LoVo (cell line): ENCODE measurements at regions not wholly inside any gene's neighbourhood (a gene's known extent, or its start where the extent isn't known, plus 50 kb on each side); places are given as distances from the start of the nearest gene placed in this dataset.

ENCODE experiments used
- DNase-seq: peaks from one replicate; pipeline ENCODE4 v3.0.0-alpha.2; 2016; ENCODE audit warnings: low spot score

DNA sequence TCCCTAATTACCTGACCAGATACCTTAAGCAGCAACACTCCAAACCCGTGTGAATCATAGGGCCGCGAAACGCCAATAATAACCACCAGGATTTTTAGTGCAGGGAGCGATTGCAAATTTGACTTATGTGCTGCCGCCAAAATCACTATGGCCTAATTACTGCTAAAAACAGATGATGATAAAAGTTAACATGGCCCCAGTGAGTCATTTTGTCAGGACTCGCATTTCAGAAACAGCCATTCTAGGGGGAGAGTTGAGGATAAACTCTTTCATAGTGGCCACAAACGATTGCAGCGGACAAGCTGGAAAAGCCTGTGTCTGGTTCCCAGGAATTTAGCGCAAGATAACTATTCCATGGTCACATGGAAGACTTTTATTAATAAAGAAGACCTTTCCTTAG lies 103.4 kb downstream of the HLX start:
- no peak for DNase-seq

DNA sequence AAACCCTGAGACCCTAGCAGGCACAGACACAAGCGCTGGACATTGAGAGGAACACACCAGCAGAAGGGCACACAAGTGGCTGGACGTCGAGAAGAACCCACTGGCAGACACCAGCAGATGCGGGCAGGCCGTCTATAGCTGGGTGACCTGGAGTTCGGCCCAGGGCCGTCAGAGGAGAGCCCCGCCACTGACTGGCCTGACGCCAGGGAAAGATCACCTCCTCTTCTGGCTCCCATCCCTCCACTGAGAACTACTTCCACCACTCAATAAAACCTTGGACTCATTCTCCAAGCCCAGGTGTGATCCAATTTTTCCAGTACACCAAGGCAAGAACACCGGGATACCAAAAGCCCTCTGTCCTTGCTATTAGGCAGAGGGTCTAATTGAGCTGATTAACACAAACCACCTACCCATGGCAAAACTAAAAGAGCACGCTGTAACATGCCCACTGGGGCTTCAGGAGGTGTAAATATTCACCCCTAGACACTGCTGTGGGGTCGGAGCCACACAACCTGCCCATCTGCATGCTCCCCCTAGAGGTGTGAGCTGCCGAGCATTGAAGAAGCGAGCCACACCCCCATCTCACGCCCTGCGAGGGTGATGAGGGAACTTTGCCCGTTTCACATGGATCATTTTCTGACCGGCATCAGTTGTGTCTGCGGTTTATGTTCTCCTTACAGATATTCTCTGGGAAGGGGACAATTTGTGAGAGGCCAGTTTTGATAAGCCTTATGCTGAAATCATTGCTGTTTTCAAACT lies 104.8 kb downstream of the HLX start:
- no peak for DNase-seq

DNA sequence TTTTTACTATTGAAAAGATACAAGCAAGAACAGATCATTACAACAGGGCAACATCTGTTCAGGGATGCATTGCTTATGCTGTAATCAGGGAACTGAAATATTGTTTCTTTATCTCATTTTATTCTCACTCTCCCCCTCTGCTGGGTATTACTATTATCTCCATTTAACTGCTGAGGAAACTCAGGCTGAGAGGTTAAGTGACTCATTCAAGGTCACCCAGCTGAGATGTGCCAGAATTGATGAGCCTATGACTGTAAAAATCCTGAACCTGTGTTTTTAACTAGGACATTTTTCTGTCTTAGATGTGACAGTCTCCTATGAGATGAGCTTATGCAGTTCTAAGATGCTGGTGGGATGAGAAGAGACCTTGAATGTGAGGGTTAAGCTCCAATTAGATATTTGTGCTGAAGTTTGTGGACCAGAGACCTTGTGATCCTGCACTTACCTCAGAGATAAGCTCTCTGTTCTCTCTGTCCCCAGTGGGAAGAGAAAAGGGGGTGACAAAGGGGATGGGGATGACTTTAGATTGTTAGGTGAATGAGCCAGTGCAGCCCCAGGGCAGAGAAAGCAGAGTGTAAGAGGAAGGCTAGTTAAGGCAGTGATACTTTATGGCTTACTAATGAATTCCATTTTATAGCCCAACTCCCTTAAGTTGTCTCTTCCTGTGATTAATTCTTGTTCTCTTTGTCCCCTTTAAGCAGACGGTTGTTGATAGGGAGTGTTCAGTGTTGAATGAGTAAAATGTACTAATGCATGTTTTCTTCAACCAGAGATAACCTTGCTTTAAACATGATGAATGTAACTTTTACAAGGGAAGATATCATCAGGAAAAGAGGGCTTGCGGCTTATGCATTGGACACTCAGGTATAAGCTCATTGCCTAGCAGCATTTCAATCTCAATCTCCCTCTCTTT lies 111.4 kb downstream of the HLX start:
- DNase-seq: no peak

DNA sequence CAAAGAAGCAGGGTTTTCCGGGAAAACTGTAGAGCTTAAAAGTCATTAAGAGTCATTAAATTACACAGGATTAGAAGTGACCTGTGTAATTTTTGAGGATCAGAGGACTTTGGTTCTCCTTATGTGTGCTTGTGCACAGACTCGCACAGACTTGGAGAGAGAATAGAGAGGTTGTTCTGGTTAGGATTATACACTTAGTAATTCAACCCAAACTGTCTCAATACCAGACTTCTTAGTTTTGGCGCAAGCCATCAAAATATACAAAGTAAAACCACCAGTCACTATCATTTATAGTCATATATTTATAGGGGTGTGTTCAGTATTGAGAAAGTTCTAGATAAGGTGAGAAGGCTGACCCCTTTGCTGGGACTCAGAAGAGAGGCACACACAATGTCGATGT lies 112.3 kb downstream of the HLX start:
- DNase-seq: no peak

DNA sequence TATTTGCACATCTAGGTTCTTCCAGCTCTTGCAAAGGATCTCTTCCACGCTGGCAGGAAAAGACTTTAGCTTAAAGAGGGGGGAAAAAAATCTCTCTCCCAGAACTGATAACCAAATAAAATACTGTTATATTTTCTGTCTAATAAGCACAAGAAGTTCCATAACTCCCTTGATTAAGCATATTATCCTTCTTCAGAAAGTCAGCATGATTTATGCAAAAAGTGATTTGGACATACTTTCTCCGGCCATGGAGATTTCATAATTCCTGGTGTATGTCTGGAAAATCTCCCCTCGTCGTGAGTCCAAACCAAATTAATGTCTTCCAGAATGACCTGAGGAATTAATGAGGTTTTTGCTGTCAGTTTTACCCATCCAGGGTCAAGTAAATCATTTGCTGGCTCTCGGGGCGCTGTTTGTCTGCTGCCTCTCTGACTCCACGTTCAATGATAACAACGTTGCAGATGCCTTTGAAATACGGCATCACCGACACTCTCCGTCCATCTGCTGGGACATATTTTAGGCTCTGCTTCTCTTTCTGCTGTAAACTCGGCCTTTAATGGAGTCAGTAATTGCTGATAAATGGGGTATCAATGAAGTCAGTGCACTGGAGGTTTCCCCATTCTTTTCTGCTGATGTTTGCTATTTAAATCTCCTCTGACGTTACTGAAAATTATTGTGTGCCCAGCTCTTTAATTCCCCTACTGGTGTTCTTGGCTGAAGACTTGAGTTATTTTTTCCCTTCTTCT lies 112.9 kb downstream of the HLX start:
- no peak for DNase-seq

DNA sequence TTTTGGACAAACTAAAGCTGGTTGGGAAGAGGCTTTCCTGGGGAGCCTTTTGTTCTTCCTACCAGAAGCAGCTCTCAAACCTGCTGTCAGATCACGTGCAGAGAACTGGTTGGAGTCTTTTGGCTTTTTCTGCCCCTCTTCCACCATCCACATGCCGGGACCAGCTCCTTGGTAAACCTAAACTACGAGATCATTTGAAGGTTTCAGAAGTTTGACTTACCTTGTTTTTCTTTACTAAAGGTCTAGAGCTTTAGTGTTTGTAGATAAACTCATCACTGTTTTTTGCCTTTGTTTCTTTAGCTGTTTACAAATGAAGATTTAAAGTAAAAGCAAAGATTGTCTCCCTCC lies 113.4 kb downstream of the HLX start:
- no peak for DNase-seq

DNA sequence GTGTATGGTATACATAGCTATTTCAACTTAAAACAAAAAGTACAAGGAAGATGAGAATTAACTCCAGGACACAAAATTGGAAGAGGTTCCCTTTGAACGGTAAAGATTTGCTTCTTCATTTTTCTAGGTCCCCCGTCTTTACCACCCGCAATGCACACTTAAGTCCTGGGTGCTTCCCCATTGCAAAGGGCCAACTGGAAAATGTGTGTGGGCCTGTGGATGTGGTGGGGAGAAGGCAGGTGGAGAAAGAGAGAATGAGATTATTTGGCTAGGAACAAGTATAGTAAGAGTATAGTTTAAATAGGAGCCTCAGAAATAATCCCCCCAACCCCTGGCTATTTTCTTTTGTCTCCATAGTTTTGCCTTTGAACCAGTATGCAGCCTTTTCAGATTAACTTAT lies 115.4 kb downstream of the HLX start:
- DNase-seq: no peak

DNA sequence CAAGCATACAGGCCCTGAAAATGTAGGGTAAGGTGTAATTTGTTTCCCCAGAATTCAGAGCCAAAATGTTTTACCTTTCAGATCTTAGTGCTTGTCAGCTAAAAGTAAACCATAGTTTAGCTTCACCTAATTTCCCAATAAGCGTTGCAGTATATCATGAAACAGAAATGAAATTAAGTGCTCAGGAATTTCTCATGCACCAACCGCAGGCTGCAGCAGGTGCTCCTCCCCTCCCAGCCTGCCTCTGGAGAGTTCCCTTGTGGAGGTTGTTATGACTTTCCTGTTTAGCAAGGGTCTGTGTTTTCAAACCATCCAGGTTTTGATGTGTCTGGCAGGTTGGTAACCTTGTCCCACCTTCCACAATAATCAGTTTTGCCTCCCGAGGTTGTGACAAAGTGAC lies 118.5 kb downstream of the HLX start:
- no peak for DNase-seq

DNA sequence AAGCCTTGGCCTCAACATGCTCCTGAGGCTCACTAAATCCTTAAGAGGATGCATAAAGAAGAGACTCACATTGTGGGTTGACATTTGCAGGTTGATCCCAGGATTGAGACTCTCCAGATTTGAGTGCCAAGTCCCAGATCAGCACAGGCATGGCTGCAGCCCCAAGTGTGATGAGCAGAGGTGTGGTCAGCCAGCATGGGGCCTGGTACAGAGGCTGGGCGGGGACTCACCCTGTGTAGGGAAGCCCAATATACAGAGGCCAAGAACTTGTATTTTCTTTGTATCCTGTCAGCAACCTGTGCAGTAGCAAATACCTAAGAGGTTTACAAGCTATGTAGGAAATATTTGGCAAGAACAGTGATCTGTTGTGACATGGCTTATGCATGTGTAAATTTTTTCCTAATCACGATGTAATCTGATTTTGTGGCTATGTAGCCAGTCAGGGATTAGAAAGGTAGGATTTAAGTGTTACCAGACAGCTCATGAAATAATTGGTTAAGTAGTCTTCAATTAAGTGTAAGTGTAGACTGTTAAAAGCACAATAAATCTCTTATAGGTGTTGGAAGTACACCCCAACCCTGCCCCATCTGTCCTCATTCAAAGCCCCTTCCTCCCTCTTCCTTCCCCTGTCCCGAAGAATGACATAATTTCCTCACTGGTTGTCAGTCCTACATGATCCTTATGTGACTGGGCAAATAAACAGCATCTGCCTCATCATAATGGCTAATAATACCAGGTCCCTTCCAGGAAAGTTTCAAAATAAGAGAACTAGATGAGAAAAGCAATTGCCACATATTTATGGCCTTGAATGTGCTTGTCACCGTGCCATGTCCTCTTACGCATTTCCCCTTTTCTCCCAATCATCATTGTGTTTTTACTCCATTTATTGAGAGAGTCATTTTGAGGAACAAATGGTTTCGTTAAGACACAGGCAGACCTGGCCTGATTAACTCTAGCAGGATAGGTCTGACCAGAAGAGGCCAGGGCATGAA lies 120.9 kb downstream of the HLX start:
- DNase-seq: no peak

DNA sequence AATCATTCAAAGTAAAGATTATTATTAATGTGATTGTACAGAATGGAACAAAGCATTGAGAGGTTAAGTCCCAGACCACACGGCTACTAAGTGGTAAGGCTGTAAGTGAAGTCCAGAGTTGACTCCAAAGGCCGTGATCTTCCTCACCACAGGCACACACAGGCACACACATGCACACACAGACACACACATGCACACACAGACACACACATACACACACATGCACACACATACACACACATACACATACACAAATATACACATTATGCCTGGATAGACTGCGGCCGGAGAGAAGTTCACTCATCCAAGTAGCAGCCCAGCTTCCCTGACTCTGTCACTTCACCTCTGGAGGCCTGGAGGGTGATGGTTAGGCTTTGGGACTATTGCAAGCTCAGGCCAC lies 121.9 kb downstream of the HLX start:
- DNase-seq: no peak

DNA sequence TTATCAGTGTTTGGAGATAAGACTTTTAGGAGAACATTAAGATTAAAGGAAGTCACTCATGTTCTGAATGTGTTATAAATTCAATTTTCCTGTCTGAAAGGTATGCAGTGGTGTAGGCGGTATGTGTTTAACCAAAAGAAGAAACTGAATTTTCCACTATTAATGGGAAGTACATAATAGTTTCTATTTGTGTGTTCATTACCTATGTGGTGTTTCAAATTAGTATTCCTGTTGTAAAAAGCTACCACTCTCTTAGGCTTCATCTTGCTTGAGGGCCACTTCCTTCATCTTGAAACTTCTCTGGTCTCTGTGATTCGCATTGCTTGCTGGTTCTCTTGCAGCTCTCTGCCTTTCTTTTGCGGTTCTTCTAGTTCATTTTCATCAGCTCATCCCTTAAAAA lies 123.4 kb downstream of the HLX start:
- no peak for DNase-seq

DNA sequence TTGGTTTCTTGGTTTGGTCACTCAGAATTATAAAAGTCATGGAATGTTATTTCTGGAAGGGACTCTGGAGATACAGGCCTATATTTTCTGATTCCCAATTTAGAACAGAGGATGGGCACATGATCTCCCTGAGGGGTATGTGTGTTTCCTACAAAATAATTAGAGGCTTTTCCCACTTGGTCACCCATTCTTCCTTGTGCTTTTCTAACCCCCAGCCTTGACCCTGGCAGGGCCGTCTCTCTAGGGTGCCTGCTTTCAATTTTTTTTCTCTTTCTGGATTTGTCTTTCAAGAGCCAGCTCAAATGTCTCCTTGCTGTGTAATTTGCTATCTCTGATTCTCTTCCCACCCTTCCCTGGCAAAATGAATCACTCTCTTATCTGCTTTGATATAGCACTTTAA lies 131.9 kb downstream of the HLX start:
- DNase-seq: no peak

DNA sequence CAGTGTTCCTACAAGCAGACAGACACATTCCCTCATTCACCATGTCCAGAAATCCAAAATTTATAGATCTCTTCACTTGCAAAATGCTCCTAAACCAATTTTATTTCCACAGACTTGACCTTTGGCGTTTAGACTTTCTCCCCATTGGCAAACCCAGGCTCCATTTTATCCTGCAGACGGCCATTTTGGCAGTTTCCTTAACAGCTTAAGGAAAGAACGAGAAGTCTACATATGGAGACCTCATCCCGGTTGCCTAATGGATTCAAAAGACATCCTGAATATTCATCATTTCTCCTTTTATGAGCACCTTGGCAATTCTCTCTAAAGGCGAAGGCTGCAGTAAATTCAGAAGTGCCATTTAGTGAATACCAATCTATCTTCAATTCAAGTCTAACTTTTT lies 132.9 kb downstream of the HLX start:
- DNase-seq: no peak

DNA sequence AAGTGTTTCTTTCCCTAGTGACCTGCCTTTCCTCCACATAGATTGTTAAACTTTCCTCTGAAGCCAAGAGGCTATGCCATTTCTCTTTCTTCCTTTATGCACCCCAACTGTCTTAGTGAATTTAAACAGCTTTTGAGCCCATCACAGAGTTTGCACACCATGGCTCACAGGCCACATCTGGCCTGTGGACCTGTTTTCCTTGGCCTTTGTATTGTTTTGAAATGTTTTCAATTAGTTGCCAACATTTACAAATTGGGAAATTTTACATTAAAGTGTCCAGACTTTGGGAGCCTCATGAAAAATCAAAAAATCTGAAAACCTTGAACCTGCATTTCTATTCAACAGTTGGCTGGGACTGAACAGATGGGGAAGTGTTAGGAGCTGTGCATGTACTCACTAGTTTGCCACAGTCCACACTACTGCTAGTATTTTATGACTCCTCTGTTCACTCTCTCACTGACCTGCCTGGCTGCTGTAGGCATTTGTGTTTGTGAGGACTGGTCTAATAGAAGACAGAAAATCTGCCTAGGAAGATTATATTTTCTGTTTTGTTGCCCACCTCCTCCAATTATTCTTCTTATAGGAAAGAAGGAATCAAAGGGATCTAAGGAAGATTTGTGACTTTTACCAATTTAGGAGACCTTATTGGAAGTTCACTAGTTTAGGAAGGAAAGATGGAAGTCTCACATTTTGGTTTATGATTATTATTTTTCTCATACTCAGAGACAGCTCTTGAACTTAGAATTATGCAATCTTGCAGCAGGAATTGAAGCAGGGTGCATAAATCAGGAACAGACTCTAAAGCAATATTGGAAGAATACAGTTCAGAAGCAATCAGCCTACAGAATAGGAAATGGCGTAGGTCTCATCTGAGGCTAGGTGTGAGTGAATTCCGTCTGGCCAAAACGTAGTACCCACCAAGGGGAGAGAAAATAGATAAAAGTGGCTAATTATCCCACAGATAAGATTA lies 134.7 kb downstream of the HLX start:
- DNase-seq: no peak

DNA sequence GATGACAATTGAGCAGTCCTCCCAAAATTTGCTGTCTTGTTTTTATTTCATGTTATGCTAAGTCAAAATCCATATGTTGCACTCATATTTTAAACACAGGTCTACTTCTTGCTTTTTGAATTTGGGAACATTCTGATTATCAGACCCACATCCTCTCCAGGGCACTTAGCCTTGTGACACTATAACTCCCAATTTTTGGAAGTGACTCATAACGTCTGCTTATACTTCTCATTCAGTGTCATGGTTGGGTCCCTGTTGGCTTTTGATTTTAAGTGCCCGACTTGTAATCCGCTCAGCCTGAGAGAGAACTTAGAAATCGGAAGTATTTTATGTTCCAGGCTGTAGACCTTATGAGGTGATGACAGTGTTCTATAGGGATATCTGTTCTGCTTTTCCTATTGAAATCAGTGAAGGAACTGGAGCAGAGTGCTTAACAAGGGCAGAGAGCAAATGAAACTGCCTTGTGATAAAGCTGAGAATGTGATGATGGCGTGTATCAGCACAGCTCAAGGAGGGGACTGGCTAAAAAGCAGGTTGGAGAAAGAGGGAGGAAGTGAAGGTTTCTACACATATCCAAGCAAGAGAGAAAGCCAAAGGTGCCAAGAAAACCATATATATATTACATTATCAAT lies 136.0 kb downstream of the HLX start:
- DNase-seq: no peak

DNA sequence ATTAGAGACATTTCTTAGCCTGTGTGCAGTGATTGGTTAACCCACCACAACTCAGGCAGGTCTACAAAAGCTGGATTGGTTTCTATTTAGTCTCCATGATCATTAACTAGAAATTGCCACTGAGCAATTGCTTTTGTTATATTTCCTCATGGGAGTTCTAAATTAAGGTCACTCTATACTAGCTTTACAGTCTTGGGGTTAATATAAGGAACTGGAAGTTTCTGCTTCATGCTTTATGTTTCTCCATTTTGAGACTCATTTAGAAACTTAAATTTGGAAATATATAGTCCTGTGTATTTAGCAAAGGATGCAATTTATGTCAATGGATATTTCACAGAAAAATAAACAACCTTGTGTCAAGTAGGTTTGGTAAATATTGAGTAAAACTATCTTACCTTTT lies 137.5 kb downstream of the HLX start:
- no peak for DNase-seq

DNA sequence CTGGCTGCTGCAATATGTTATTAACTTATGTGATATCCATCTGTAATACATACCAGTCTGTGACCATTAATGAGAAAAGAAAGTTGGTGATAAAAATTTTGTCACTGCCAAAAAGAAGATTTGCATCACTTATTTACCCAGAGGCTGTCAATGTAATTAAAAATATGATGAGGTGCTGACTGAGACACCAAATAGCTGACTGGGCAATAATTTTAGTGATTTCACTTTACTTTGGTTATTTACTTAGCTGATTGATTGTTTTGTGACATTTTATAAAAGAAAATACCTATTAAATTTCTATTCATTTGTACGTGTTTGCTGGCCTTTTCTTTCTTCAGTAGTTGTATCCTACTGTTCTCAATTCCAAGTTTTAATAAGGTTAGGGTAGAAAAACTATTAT lies 139.2 kb downstream of the HLX start:
- DNase-seq: no peak

DNA sequence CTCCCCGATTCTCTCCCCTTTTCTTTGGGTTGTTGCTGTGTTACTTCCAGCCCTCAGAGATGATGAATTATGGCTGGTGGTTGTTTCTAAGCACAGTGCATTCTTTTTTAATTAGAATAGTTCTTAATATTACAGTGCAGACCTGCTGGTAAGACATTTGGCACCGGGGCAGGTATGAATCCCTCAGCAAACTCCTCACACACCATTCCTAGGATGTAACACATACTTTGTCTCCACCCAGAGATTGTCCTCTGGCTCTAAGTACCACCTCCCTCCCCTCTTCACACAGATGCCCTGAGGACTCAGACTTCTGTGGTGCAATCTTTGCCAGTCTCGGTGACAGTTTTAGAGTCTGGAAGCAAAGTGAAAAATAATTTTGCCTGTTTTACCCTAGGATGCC lies 143.1 kb downstream of the HLX start:
- no peak for DNase-seq

DNA sequence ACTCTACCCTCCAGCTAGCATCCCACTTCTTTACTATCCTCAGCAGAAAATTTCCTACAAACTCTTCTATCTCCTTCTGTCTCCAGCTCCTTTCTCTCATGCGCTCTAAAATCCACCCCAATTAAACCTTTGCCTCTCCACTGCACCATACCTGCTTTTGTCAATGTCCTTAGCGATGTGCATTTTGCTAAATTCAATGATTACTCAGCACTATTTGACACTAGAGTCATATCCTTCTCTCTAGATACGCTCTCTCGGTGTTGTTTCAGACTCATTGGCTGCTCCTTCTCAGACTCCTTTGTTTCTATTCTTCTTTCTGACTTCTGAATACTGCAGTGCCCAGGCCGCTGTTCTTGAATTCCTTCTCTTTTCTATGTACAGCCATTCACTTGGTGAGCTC lies 144.2 kb downstream of the HLX start:
- DNase-seq: no peak

DNA sequence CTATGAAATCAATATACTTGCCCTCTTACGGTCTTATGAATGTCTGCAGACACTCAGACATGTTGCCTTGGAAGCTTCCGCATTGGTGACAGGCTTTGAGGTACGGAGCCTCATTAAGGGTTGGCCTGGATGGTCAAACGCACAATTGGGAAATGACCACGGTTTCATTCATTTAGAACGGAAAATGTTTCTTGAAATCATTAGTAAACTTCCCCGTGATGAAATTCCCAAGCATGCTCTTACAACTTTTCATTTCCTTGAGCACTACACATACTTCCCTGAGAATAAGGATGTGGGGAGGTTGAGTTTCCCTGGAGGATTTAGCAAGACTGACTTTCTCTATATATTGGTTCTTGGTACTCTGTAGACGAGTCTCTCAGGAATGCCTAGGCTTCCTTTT lies 146.3 kb downstream of the HLX start:
- no peak for DNase-seq
